ACHN (cell line): ENCODE measurements at regions not wholly inside any gene's neighbourhood (a gene's known extent, or its start where the extent isn't known, plus 50 kb on each side); places are given as distances from the start of the nearest gene placed in this dataset.

ENCODE experiments used
- DNase-seq: peaks from one replicate; pipeline ENCODE4 v3.0.0-alpha.2; 2015
- in situ Hi-C: cut with HindIII; loops from 2 replicates; pipeline ENCODE4 v1.10.0; 2017; ENCODE audit warnings: low sequenced_read_pairs, low pct_ligation_motif_present, low pct_unique_long_range_greater_than_20kb

- in situ Hi-C loops: no loop called here
- no peak for DNase-seq
Observed at GRCh38 chr10:42943025-42943818, 133.6 kb upstream of the RET start.

- in situ Hi-C loops: no loop called here
- no peak for DNase-seq
Observed at GRCh38 chr10:42948040-42948439, 128.8 kb upstream of the RET start.

- in situ Hi-C loops: no loop called here
- no peak for DNase-seq
Observed at GRCh38 chr10:42949287-42949686, 127.6 kb upstream of the RET start.

- no peak for DNase-seq
- in situ Hi-C loops: no loop called here
Observed at GRCh38 chr10:42950606-42951485, 126.0 kb upstream of the RET start.

DNA sequence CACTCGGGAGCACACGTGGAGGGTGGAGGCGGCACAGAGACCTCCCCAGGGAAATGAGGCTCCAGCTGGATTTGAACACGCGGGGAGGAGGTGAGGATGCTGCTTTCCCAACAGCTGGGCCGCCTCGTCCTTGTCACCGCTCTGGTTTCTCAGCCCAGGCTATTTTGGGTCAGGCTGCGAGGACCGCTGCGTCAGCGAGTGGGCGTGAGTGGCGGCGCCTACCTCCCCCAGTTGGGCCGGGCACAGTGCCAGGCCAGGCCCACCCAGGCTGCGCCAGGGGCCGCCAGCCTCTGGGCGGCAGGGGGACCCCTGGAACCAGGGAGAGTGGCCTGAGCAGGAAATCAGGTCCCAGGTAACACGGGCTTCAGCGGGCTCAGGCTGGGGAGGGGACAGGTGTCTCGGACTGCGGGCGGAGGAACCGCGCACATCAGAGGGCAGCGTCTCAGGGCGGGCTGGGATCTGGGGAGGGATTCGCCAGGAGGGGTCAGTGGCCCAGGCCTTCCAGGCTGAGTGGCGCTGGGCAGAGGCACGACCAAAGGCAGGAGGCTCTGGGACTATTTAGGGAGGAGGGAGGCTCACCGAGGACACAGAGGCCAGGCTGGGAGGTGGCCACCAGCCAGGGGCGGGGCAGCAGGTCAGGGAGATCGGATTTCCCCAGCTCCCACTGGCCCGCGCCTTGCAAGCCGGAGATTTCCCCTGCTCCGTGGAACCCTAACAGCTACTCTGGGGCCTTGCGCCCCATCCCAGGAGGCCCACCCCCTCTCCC is 125.2 kb upstream of the RET start:
- DNase-seq: peak; percentile 21
- in situ Hi-C loops: no loop called here

- peak; percentile 67 for DNase-seq
Observed at GRCh38 chr10:42952349-42952748, 124.5 kb upstream of the RET start.

DNA sequence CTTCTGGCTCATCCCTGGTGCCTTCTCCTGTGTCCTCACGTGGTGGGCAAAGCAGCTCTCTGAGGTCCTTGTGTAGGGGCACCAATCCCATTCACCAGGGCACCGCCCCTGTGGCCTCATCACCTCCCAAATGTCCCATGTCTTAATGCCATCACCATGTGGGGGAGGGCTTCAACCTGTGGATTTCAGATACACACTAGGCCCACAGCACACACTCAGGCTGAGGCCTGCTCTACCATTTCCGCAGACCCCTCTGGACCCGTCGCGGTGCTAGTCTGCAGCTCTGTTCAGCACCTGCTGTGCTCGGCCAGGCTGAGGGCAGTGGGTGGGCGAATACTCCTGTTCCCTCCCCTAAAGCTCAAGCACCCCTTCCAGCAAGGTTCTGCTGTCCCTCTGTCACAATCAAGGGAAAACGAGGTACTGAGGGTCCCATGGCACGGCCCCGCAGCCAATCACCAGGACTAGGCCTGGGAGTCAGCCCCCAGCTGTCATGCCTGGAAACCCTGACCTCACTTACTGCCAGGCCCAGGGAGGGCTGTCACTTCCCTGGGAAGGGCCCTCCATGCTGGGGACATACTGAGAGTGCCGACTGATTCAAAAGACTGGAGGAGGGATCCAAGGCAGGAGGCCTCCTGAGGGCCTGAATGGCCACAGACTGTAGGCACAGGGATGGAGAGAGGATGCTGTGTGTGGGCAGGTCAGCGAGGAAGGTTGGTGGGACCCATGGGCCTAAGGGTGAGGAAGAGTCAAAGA is 123.8 kb upstream of the RET start:
- DNase-seq: no peak
- in situ Hi-C loops: no loop called here

More at GRCh38 chr10:42952349-42952748, 124.5 kb upstream of the RET start:
- in situ Hi-C loops: no loop called here

DNA sequence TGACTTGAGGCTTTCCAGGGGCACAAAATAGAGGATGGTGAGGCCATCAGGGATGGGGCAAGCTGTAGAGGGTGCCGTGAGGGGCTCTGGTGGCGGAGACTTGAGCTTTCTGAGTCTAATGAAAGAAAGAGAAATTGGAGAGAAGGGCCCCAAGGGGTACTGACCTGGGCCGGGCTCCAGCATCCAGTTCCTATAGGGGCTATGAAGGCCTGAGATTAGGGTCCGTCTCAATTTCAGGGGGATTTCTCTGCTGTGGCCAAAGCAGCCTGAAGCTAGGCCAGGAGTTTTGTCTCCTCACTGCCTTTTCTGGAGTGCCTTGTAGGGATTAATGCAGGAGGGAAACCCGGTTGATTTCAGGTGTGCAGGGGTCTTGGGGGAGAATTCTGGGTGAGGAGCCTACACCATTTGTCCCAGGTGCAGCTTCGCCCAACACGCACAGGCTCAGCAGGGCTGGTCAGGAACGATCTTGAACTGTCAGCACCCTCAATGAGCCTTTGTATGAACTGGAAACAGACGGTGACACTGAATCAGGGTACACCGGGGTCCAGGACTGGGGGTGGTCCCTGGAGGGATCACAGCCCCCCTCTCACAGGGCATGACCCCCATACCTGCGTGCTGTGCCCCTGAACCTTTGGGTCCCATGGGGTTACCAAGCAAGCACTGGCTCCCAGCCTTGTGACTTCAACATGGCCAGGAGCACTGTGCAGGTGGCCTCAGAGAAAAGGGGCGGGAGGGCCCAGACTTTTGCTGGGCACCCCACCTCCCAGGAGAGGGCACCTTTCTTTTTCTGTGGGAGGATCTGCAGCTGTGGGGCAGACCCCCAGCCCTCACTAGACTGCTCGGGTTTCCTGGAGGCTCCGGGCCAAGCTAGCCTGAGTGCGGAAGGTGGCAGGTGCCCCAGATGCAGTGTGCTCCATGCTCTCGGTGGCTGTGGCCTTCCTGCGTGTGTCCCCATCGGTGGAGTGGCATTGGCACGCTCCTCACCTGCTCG is 122.9 kb upstream of the RET start:
- no peak for DNase-seq
- in situ Hi-C loops: no loop called here

GRCh38 chr10:42954766-42955492 is 121.9 kb upstream of the RET start:
- DNase-seq: no peak
- in situ Hi-C loops: no loop called here

DNA sequence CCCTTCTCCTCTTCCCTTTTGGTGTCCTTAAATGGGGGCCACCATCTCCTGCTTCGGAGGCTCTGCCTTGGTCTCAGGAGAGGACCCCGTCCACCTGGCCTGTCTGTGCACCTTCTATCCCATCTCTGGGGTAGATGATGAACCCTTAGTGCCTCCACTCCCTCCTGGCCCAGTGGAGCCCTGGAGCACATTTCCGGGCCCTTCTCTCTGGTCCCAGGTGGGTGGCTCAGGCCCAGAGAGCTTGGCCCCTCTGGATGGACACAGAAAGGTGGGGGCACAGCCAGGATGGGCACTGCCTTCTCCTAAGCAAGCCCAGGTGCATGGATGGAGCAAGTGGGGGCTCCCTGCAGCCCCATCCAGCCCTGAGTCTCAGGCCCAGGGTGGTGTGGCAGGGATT is 121.4 kb upstream of the RET start:
- no peak for DNase-seq
- in situ Hi-C loops: no loop called here

GRCh38 chr10:42956045-42956444 is 120.8 kb upstream of the RET start:
- no peak for DNase-seq
- in situ Hi-C loops: no loop called here

GRCh38 chr10:42958142-42958868 is 118.6 kb upstream of the RET start:
- in situ Hi-C loops: no loop called here
- no peak for DNase-seq

GRCh38 chr10:42959833-42960232 is 117.0 kb upstream of the RET start:
- in situ Hi-C loops: no loop called here
- DNase-seq: no peak

DNA sequence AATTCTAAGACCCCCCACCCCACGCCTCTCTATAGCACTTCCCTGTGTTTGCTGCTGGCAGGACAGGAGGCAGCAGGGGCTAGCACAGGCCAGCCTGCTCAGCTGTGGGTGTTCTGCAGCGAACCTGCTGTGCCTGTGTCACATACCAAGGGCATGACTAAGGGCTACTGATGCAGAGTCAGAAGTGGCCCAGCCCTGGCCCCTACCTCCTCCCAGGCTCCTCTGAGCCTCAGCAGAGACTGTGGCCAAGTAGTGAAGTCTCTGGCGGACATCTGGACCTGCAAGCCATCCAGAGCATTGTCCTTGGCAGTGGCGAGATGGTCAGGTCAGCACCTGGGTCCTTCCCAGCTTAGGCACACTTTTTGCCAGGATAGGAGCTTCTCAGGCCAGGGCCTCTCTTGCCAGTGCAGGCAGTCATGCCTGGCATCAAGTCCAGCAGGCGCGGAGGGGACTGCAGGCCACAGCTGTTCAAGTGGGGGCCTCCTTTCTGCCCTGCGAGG is 116.3 kb upstream of the RET start:
- peak; percentile 89 for DNase-seq
- in situ Hi-C loops: no loop called here

DNA sequence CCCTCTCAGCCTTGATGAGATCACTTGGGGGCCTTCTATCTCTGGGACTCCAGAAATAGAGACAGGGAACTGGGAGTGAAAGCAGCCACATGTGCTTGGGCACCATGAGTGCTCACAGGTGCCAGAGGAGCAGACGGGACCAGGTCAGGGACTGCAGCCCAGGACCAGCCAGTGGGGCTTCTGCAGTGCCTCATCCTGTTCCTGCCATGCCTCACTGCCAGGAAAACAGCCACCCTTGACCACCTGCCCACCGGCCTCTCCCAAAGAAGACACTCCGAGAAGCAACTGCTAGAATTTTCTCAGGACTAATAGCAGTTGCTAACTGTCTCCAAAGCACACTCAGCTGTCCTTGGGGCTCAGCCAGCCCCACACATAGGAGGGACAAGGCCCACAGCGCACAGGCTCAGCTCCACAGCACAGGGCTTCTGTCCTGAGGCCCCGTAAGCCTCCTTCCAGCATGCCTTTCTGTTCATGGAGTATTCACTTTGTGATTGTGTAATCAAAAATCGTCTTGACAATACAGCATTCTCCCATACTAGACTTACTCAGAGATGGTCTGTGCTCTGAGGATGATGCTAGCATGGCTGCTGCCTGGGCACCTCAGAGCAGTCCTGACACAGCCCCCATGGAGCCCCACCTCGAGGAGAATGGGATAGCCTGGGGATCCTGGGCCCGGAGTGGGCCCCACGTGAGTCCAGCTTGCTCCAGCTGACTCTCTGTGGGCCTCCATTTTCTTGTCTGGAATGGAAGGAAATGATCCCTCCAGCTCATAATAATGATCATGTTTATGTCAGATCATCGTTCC is 115.7 kb upstream of the RET start:
- no peak for DNase-seq
- in situ Hi-C loops: no loop called here
